Fibroblast of lung (primary cell): ENCODE measurements at regions not wholly inside any gene's neighbourhood (a gene's known extent, or its start where the extent isn't known, plus 50 kb on each side); places are given as distances from the start of the nearest gene placed in this dataset.

Source experiments
- CTCF ChIP-seq, 2 donors: IDR thresholded peaks in 1 of 2; conservative IDR thresholded peaks in 1 of 2; 1 replicate in 1 of 2; 2 replicates in 1 of 2; pipeline ENCODE4 v1.5.1; 2011 to 2012; ENCODE audit warnings: low read length in 2 of 2, control low read depth in 1 of 2, inconsistent platforms in 1 of 2, low read depth in 1 of 2, mild to moderate bottlenecking in 1 of 2
- EZH2 ChIP-seq: IDR thresholded peaks from 2 replicates; pipeline ENCODE4 v1.5.1; 2012; ENCODE audit warnings: low read length, control low read depth, mild to moderate bottlenecking; ENCODE audit errors: missing control alignments

- TF ChIP-seq CTCF (conservative IDR thresholded peaks at IDR 0.05 in 1 of 2, IDR thresholded peaks at IDR 0.05 in 1 of 2; ENCODE audit: low read depth in 1 of 2, low read length in 2 of 2) = no peak
- no peak for TF ChIP-seq EZH2
Observed at GRCh38 chr2:166671801-166672200, 177.8 kb upstream of the SCN7A start.
